HG03060 (cell line): ENCODE measurements at regions not wholly inside any gene's neighbourhood (a gene's known extent, or its start where the extent isn't known, plus 50 kb on each side); places are given as distances from the start of the nearest gene placed in this dataset.

Experiments
- ATAC-seq: cut with Tn5 transposase; IDR thresholded peaks from one replicate; pipeline ENCODE4 v1.9.1; 2021; ENCODE audit warnings: low read depth, moderate number of reproducible peaks; ENCODE audit not compliant: unreplicated experiment

- ATAC-seq, result no peak
These were observed 376.1 kb upstream of the CFAP20DC start for GRCh38 chr3:59425942-59426341.

- no peak for ATAC-seq
These were observed 375.5 kb upstream of the CFAP20DC start for GRCh38 chr3:59425371-59425770.

- ATAC-seq, result no peak
These were observed 374.6 kb upstream of the CFAP20DC start for GRCh38 chr3:59424268-59425010.

- ATAC-seq, result no peak
These were observed 373.9 kb upstream of the CFAP20DC start for GRCh38 chr3:59423707-59424106.

- ATAC-seq, result no peak
These were observed 372.5 kb upstream of the CFAP20DC start for GRCh38 chr3:59422312-59422711.

- no peak for ATAC-seq
These were observed 369.0 kb upstream of the CFAP20DC start for GRCh38 chr3:59418836-59419235.

GRCh38 chr3:59412516-59412915 is 362.7 kb upstream of the CFAP20DC start:
- ATAC-seq, result no peak

GRCh38 chr3:59411694-59412093 is 361.9 kb upstream of the CFAP20DC start:
- no peak for ATAC-seq

- no peak for ATAC-seq
These were observed 361.4 kb upstream of the CFAP20DC start for GRCh38 chr3:59411186-59411585.

GRCh38 chr3:59408047-59408624 is 358.3 kb upstream of the CFAP20DC start:
- ATAC-seq, result no peak

- no peak for ATAC-seq
These were observed 357.6 kb upstream of the CFAP20DC start for GRCh38 chr3:59407425-59407824.

- peak; percentile 87 for ATAC-seq
These were observed 357.1 kb upstream of the CFAP20DC start for GRCh38 chr3:59406943-59407342.

GRCh38 chr3:59404851-59405250 is 355.0 kb upstream of the CFAP20DC start:
- ATAC-seq, result no peak

GRCh38 chr3:59404064-59404463 is 354.2 kb upstream of the CFAP20DC start:
- ATAC-seq, result no peak

- no peak for ATAC-seq
These were observed 352.1 kb upstream of the CFAP20DC start for GRCh38 chr3:59401924-59402323.

- ATAC-seq, result no peak
These were observed 342.3 kb upstream of the CFAP20DC start for GRCh38 chr3:59392116-59392515.

GRCh38 chr3:59391131-59391530 is 341.3 kb upstream of the CFAP20DC start:
- no peak for ATAC-seq

- ATAC-seq, result no peak
These were observed 338.9 kb upstream of the CFAP20DC start for GRCh38 chr3:59388555-59389270.

GRCh38 chr3:59386165-59386564 is 336.3 kb upstream of the CFAP20DC start:
- peak; percentile 76 for ATAC-seq

- no peak for ATAC-seq
These were observed 335.7 kb upstream of the CFAP20DC start for GRCh38 chr3:59385547-59385946.

- peak; percentile 61 for ATAC-seq
These were observed 331.5 kb upstream of the CFAP20DC start for GRCh38 chr3:59381282-59381681.

GRCh38 chr3:59380146-59380545 is 330.3 kb upstream of the CFAP20DC start:
- ATAC-seq, result no peak
